OCI-LY1 (cell line): ENCODE measurements at regions not wholly inside any gene's neighbourhood (a gene's known extent, or its start where the extent isn't known, plus 50 kb on each side); places are given as distances from the start of the nearest gene placed in this dataset.

Source experiments
- H2AFZ ChIP-seq: fragments of 200-600 bp; sonication (generic), shearing (Covaris generic); 2 replicates; pipeline ENCODE4 v1.6.0; 2014; ENCODE audit warnings: antibody characterized with exemption, mild to moderate bottlenecking, low read length
- H3F3A ChIP-seq: fragments of 200-600 bp; sonication (generic), shearing (Covaris generic); 2 replicates; pipeline ENCODE4 v1.6.0; 2014; ENCODE audit warnings: mild to moderate bottlenecking, antibody characterized with exemption, low read length, moderate library complexity; ENCODE audit not compliant: insufficient read depth
- H3K27ac ChIP-seq: fragments of 200-600 bp; sonication (generic); 2 replicates; pipeline ENCODE4 v1.5.1; 2014; ENCODE audit warnings: low read length, mixed run types, mild to moderate bottlenecking, low read depth; ENCODE audit not compliant: poor library complexity, severe bottlenecking
- H3K27me3 ChIP-seq: fragments of 200-600 bp; sonication (generic); 2 replicates; pipeline ENCODE4 v1.6.0; 2014; ENCODE audit warnings: antibody characterized with exemption, mild to moderate bottlenecking, low read length, moderate library complexity; ENCODE audit not compliant: insufficient read depth
- H3K36me3 ChIP-seq: fragments of 200-600 bp; sonication (generic); 2 replicates; pipeline ENCODE4 v1.6.1; 2014; ENCODE audit warnings: mild to moderate bottlenecking, antibody characterized with exemption, low read length, moderate library complexity, mixed read lengths; ENCODE audit not compliant: insufficient read depth
- H3K4me1 ChIP-seq: fragments of 200-600 bp; sonication (generic); 2 replicates; pipeline ENCODE4 v1.5.1; 2014; ENCODE audit warnings: mild to moderate bottlenecking, low read length, moderate library complexity; ENCODE audit not compliant: insufficient read depth, severe bottlenecking
- H3K4me2 ChIP-seq: fragments of 200-600 bp; sonication (generic), shearing (Covaris generic); 2 replicates; pipeline ENCODE4 v1.6.1; 2014; ENCODE audit warnings: low read length
- H3K4me3 ChIP-seq: fragments of 200-600 bp; sonication (generic); 2 replicates; pipeline ENCODE4 v1.5.1; 2014; ENCODE audit warnings: low read length, low read depth, mild to moderate bottlenecking, mixed read lengths; ENCODE audit not compliant: poor library complexity, severe bottlenecking
- H3K79me2 ChIP-seq: fragments of 200-600 bp; shearing (Covaris generic); 2 replicates; pipeline ENCODE4 v1.6.1; 2016; ENCODE audit warnings: mixed run types, low read length, mixed read lengths; ENCODE audit not compliant: insufficient read depth
- H3K9ac ChIP-seq: fragments of 200-600 bp; sonication (generic), shearing (Covaris generic); 2 replicates; pipeline ENCODE4 v1.6.1; 2014; ENCODE audit warnings: mild to moderate bottlenecking, low read length, mixed read lengths
- H3K9me2 ChIP-seq: fragments of 200-600 bp; sonication (generic), shearing (Covaris generic); 2 replicates; pipeline ENCODE4 v1.6.1; 2014; ENCODE audit warnings: low read depth, mild to moderate bottlenecking, low read length, mixed read lengths
- H3K9me3 ChIP-seq: fragments of 200-600 bp; shearing (Covaris generic); 2 replicates; pipeline ENCODE4 v1.6.1; 2014; ENCODE audit warnings: low read length, mixed read lengths
- H4K20me1 ChIP-seq: fragments of 200-600 bp; sonication (generic), shearing (Covaris generic); 2 replicates; pipeline ENCODE4 v1.6.0; 2016; ENCODE audit warnings: mild to moderate bottlenecking, low read length; ENCODE audit not compliant: insufficient read depth
- CTCF ChIP-seq: fragments of 200-600 bp; sonication (generic), shearing (Covaris generic); IDR thresholded peaks from 2 replicates; pipeline ENCODE4 v1.5.1; 2017; ENCODE audit warnings: mild to moderate bottlenecking, antibody characterized with exemption, low read length, moderate library complexity, mixed read lengths
- EZH2 ChIP-seq: fragments of 200-600 bp; sonication (generic), shearing (Covaris generic); IDR thresholded peaks from 2 replicates; pipeline ENCODE4 v1.8.0; 2017; ENCODE audit warnings: borderline replicate concordance, mixed run types, mild to moderate bottlenecking, antibody characterized with exemption, low read length, moderate library complexity, mixed read lengths

GRCh38 chr18:42412281-42412680 is 457.2 kb downstream of the PIK3C3 start:
- TF ChIP-seq EZH2 (no peak), CTCF (no peak)
- no peaks in the 10 kb centered on the region for H3K27me3 ChIP-seq
- H4K20me1 ChIP-seq = no peaks in the 10 kb centered on the region
- H3K4me2 ChIP-seq = no peak overlapping the region
- no peaks in the 10 kb centered on the region for H3K79me2 ChIP-seq
- no peaks in the 10 kb centered on the region for H3K9me3 ChIP-seq
- no peaks in the 10 kb centered on the region for H3K9me2 ChIP-seq
- H3K4me3 ChIP-seq = no peak overlapping the region
- H2AFZ ChIP-seq = no peak overlapping the region
- H3K36me3 ChIP-seq = no peaks in the 10 kb centered on the region
- no peaks in the 10 kb centered on the region for H3K4me1 ChIP-seq
- no peaks in the 10 kb centered on the region for H3F3A ChIP-seq
- no peak overlapping the region for H3K27ac ChIP-seq
- H3K9ac ChIP-seq = no peak overlapping the region

GRCh38 chr18:42412896-42413295 is 457.9 kb downstream of the PIK3C3 start:
- Histone ChIP-seq H3K9me3 (no peaks in the 10 kb centered on the region), H4K20me1 (no peaks in the 10 kb centered on the region), H2AFZ (no peak overlapping the region), H3K9me2 (no peaks in the 10 kb centered on the region), H3K9ac (no peak overlapping the region), H3K79me2 (no peaks in the 10 kb centered on the region), H3K36me3 (no peaks in the 10 kb centered on the region), H3K4me3 (no peak overlapping the region), H3K27ac (no peak overlapping the region), H3K4me2 (no peak overlapping the region), H3F3A (no peaks in the 10 kb centered on the region), H3K27me3 (no peaks in the 10 kb centered on the region), H3K4me1 (no peaks in the 10 kb centered on the region)
- TF ChIP-seq CTCF (no peak), EZH2 (no peak)

DNA sequence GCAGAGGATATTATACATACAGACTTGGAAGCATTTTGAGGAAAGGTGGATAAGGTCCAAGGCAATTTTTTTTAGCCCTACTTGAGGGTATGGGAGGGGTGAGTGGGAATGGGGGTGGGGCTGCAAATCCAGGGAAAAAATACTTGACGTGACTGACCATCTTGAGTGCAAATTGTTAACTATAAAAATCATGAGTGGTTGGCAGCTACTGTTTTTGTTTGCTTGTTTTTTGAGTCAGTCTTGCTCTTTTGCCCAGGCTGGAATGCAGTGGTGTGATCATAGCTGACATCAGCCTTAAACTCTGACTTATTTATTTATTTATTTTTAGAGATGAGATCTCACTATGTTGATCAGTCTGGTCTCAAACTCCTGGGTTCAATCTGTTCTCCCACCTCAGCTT is 458.8 kb downstream of the PIK3C3 start:
- no peaks in the 10 kb centered on the region for H4K20me1 ChIP-seq
- TF ChIP-seq CTCF (no peak), EZH2 (no peak)
- H3K4me3 ChIP-seq = no peak overlapping the region
- H3K27me3 ChIP-seq = no peaks in the 10 kb centered on the region
- no peaks in the 10 kb centered on the region for H3K4me1 ChIP-seq
- H3K79me2 ChIP-seq = no peaks in the 10 kb centered on the region
- H3K27ac ChIP-seq = no peak overlapping the region
- no peaks in the 10 kb centered on the region for H3K9me2 ChIP-seq
- no peak overlapping the region for H2AFZ ChIP-seq
- H3K9me3 ChIP-seq = no peaks in the 10 kb centered on the region
- no peaks in the 10 kb centered on the region for H3F3A ChIP-seq
- H3K36me3 ChIP-seq = no peaks in the 10 kb centered on the region
- H3K4me2 ChIP-seq = no peak overlapping the region
- no peak overlapping the region for H3K9ac ChIP-seq
